IMR-90 (cell line): ENCODE measurements at regions not wholly inside any gene's neighbourhood (a gene's known extent, or its start where the extent isn't known, plus 50 kb on each side); places are given as distances from the start of the nearest gene placed in this dataset.

Experiments used
- ATAC-seq: fragments of 200-7000 bp; cut with Tn5 transposase; 2 replicates; pipeline ENCODE4 v1.9.1; 2020; ENCODE audit warnings: low read depth, mild to moderate bottlenecking, moderate library complexity
- BruUV-seq: library from RNA; stranded (reverse); fragments of 400-500 nt; replicated peaks from 2 replicates; lab custom pipeline; 2021; lab: Mats Ljungman, UMichigan
- CTCF ChIA-PET: fragments of 300-600 bp; formaldehyde crosslinking; extraction: SDS; loops from one replicate; lab custom pipeline; 2021; ENCODE audit warnings: antibody characterized with exemption; lab: Yijun Ruan, JAX
- POLR2A ChIA-PET: fragments of 300-600 bp; sonication (Branson Sonifier 250); formaldehyde crosslinking; loops from one replicate; lab custom pipeline; 2022; ENCODE audit warnings: antibody characterized with exemption; ENCODE audit not compliant: unreplicated experiment; lab: Charles Lee
- DNase-seq: peaks from one replicate; pipeline ENCODE4 v3.0.0; 2013
- H2AFZ ChIP-seq: replicated peaks from 2 replicates; pipeline ENCODE3; 2013; ENCODE audit warnings: low read length, mild to moderate bottlenecking; ENCODE audit not compliant: poor library complexity
- H2AK5ac ChIP-seq: 2 replicates; pipeline ENCODE4 v1.6.1; 2013; ENCODE audit warnings: low read depth, low read length, inconsistent platforms
- H2AK9ac ChIP-seq: replicated peaks from 2 replicates; pipeline ENCODE3; 2013; ENCODE audit warnings: mild to moderate bottlenecking, low read depth, low read length, moderate library complexity; ENCODE audit not compliant: poor library complexity
- H2BK120ac ChIP-seq: 2 replicates; pipeline ENCODE4 v1.6.1; 2013; ENCODE audit warnings: low read depth, low read length, inconsistent platforms
- H2BK15ac ChIP-seq: 3 replicates; pipeline ENCODE4 v1.6.1; 2013; ENCODE audit warnings: low read depth, low read length, inconsistent platforms
- H2BK20ac ChIP-seq: 2 replicates; pipeline ENCODE4 v1.6.1; 2013; ENCODE audit warnings: low read depth, mild to moderate bottlenecking, inconsistent platforms, low read length, moderate library complexity
- H2BK5ac ChIP-seq: 2 replicates; pipeline ENCODE4 v1.6.1; 2013; ENCODE audit warnings: mild to moderate bottlenecking, low read depth, low read length, inconsistent platforms; ENCODE audit not compliant: poor library complexity, severe bottlenecking
- H3K14ac ChIP-seq: replicated peaks from 2 replicates; pipeline ENCODE4 v1.6.1; 2013; ENCODE audit warnings: low read depth, low read length, inconsistent platforms
- H3K18ac ChIP-seq: 2 replicates; pipeline ENCODE4 v1.6.1; 2013; ENCODE audit warnings: low read depth, low read length, control low read depth
- H3K23ac ChIP-seq: 2 replicates; pipeline ENCODE4 v1.6.1; 2013; ENCODE audit warnings: low read depth, low read length, inconsistent platforms
- H3K27ac ChIP-seq: 2 replicates; pipeline ENCODE4 v1.5.1; 2013; ENCODE audit warnings: mild to moderate bottlenecking, control low read depth, low read length; ENCODE audit not compliant: insufficient read depth
- H3K27me3 ChIP-seq: 2 replicates; pipeline ENCODE4 v1.6.1; 2013; ENCODE audit warnings: low read length; ENCODE audit not compliant: control insufficient read depth, insufficient read depth
- H3K36me3 ChIP-seq: 2 replicates; pipeline ENCODE4 v1.6.1; 2013; ENCODE audit warnings: low read length, mixed read lengths; ENCODE audit not compliant: control insufficient read depth, insufficient read depth
- H3K4ac ChIP-seq: 2 replicates; pipeline ENCODE4 v1.6.1; 2013; ENCODE audit warnings: low read depth, low read length, inconsistent platforms
- H3K4me1 ChIP-seq: 2 replicates; pipeline ENCODE4 v1.6.1; 2013; ENCODE audit warnings: low read length, mixed read lengths; ENCODE audit not compliant: control insufficient read depth, insufficient read depth
- H3K4me2 ChIP-seq: 2 replicates; pipeline ENCODE4 v1.6.1; 2013; ENCODE audit warnings: low read depth, mild to moderate bottlenecking, control low read depth, low read length, moderate library complexity
- H3K4me3 ChIP-seq: 2 replicates; pipeline ENCODE4 v1.5.1; 2013; ENCODE audit warnings: low read depth, mild to moderate bottlenecking, control low read depth, low read length, moderate library complexity; ENCODE audit not compliant: insufficient read depth
- H3K56ac ChIP-seq: 2 replicates; pipeline ENCODE4 v1.6.1; 2013; ENCODE audit warnings: low read length, inconsistent platforms; ENCODE audit not compliant: insufficient read depth; ENCODE audit errors: extremely low read depth
- H3K79me1 ChIP-seq, 2 experiments: 2 replicates each; pipeline ENCODE4 v1.6.1; 2013; ENCODE audit warnings: low read length in 2 of 2, inconsistent platforms in 1 of 2, low read depth in 1 of 2
- H3K9ac ChIP-seq: 2 replicates; pipeline ENCODE4 v1.6.1; 2013; ENCODE audit warnings: low read depth, low read length, control low read depth
- H3K9me1 ChIP-seq: 2 replicates; pipeline ENCODE4 v1.6.1; 2013; ENCODE audit warnings: low read length, inconsistent platforms; ENCODE audit not compliant: insufficient read depth
- H3K9me3 ChIP-seq: 2 replicates; pipeline ENCODE4 v1.6.1; 2013; ENCODE audit warnings: low read length; ENCODE audit not compliant: control insufficient read depth, insufficient read depth
- H4K20me1 ChIP-seq: 2 replicates; pipeline ENCODE4 v1.6.1; 2013; ENCODE audit warnings: low read length, inconsistent platforms; ENCODE audit not compliant: insufficient read depth
- H4K5ac ChIP-seq: 2 replicates; pipeline ENCODE4 v1.6.1; 2013; ENCODE audit warnings: mild to moderate bottlenecking, low read depth, low read length, control low read depth
- H4K8ac ChIP-seq, 2 experiments: 2 replicates each; pipeline ENCODE4 v1.6.1; 2013; ENCODE audit warnings: low read depth in 2 of 2, low read length in 2 of 2, control low read depth in 1 of 2, inconsistent platforms in 1 of 2
- H4K91ac ChIP-seq: 2 replicates; pipeline ENCODE4 v1.6.1; 2013; ENCODE audit warnings: low read depth, low read length, inconsistent platforms; ENCODE audit not compliant: insufficient read depth
- BHLHE40 ChIP-seq: fragments of 150-350 bp; IDR thresholded peaks from 2 replicates; pipeline ENCODE4 v1.6.1; 2016; ENCODE audit warnings: mild to moderate bottlenecking, low read depth, low read length
- CHD1 ChIP-seq: IDR thresholded peaks from 2 replicates; pipeline ENCODE4 v1.6.1; 2012; ENCODE audit warnings: low read depth, low read length, improper control_type of control experiment
- FOS ChIP-seq: fragments of 150-350 bp; IDR thresholded peaks from 2 replicates; pipeline ENCODE4 v1.6.1; 2016; ENCODE audit warnings: low read depth, low read length
- MAFK ChIP-seq: IDR thresholded peaks from 2 replicates; pipeline ENCODE4 v1.6.1; 2012; ENCODE audit warnings: low read depth, low read length, improper control_type of control experiment
- MAZ ChIP-seq: IDR thresholded peaks from 2 replicates; pipeline ENCODE4 v1.6.1; 2012; ENCODE audit warnings: low read depth, mild to moderate bottlenecking, low read length, improper control_type of control experiment, moderate library complexity, borderline replicate concordance
- NFE2L2 ChIP-seq: fragments of 150-350 bp; IDR thresholded peaks from 2 replicates; pipeline ENCODE4 v1.6.1; 2016; ENCODE audit warnings: low read depth, mild to moderate bottlenecking, low read length
- POLR2A ChIP-seq: IDR thresholded peaks from 2 replicates; pipeline ENCODE4 v1.6.1; 2012; ENCODE audit warnings: mild to moderate bottlenecking, low read depth, low read length
- RCOR1 ChIP-seq: IDR thresholded peaks from 2 replicates; pipeline ENCODE4 v1.6.1; 2012; ENCODE audit warnings: mild to moderate bottlenecking, low read length, improper control_type of control experiment; ENCODE audit not compliant: insufficient replicate concordance
- RFX5 ChIP-seq: IDR thresholded peaks from 2 replicates; pipeline ENCODE4 v1.8.0; 2012; ENCODE audit warnings: low read depth, mild to moderate bottlenecking, low read length, moderate library complexity
- SMC3 ChIP-seq: fragments of 150-350 bp; IDR thresholded peaks from 2 replicates; pipeline ENCODE4 v1.6.1; 2016; ENCODE audit warnings: low read depth, mild to moderate bottlenecking, antibody characterized with exemption, low read length, moderate library complexity
- WGBS, 2 experiments: methylation state at CpG; one replicate each; pipeline versions ENCODE4 v1.1.5 to v1.1.7; 2013; ENCODE audit warnings: missing lambda C conversion rate in 2 of 2; ENCODE audit not compliant: insufficient read length in 1 of 2; ENCODE audit errors: extremely low coverage in 2 of 2; 5-methylcytosine and 5-hydroxymethylcytosine counted together
- dilution Hi-C: fragments of 300-500 bp; cut with HindIII; formaldehyde crosslinking; loops from one replicate; pipeline ENCODE4 v1.14.3; 2018; ENCODE audit warnings: low sequenced_read_pairs; ENCODE audit not compliant: unreplicated experiment
- in situ Hi-C: fragments of 300-500 bp; cut with MboI; formaldehyde crosslinking; loops from 3 replicates; pipeline ENCODE4 v1.14.3; 2019; ENCODE audit warnings: low sequenced_read_pairs, inconsistent platforms, mixed read lengths
- intact Hi-C: fragments of 100-400 bp; cut with micrococcal nuclease; formaldehyde crosslinking; loops from 2 replicates; pipeline ENCODE4 v1.10.0; 2022
- TF ChIP-seq, protein P1 (sequence below): fragments of 150-350 bp; IDR thresholded peaks from 2 replicates; pipeline ENCODE4 v1.6.1; 2017; ENCODE audit warnings: mild to moderate bottlenecking, antibody characterized with exemption, low read length, low read depth
- TF ChIP-seq, protein P2 (sequence below): conservative IDR thresholded peaks from 2 replicates; pipeline ENCODE4 v1.5.1; 2012; ENCODE audit warnings: mild to moderate bottlenecking, low read depth, low read length, improper control_type of control experiment
- TF ChIP-seq, protein P3 (sequence below): fragments of 150-350 bp; IDR thresholded peaks from 2 replicates; pipeline ENCODE4 v1.6.1; 2016; ENCODE audit warnings: low read depth, mild to moderate bottlenecking, low read length, moderate library complexity, borderline replicate concordance

DNA sequence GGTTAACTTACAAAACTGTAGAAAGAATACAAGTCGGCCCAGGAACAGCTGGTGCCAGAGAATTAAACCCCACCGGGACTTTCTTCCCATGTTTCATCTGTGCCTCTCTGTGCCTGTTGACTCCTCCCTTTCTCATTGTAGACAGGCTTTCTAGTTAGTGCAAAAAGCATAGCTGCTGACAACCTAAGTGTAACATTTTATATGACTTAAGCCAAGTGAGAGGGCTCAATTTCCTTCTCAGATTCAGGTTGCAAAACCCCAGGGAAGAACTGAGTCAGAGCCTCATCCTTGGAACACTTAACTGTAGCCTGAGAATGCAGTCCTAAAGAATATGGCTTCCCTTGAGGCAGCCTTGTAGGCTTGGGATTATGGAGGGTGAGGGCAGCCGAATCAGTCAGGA, 302.5 kb upstream of the AZI2 start:
- H3K27ac ChIP-seq = no peak overlapping the region
- H4K20me1 ChIP-seq = no peaks in the 10 kb centered on the region
- no peak for TF ChIP-seq NFE2L2
- TF ChIP-seq, protein P1, sequence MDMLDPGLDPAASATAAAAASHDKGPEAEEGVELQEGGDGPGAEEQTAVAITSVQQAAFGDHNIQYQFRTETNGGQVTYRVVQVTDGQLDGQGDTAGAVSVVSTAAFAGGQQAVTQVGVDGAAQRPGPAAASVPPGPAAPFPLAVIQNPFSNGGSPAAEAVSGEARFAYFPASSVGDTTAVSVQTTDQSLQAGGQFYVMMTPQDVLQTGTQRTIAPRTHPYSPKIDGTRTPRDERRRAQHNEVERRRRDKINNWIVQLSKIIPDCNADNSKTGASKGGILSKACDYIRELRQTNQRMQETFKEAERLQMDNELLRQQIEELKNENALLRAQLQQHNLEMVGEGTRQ = no peak
- no peak for TF ChIP-seq CHD1
- TF ChIP-seq, protein P2, sequence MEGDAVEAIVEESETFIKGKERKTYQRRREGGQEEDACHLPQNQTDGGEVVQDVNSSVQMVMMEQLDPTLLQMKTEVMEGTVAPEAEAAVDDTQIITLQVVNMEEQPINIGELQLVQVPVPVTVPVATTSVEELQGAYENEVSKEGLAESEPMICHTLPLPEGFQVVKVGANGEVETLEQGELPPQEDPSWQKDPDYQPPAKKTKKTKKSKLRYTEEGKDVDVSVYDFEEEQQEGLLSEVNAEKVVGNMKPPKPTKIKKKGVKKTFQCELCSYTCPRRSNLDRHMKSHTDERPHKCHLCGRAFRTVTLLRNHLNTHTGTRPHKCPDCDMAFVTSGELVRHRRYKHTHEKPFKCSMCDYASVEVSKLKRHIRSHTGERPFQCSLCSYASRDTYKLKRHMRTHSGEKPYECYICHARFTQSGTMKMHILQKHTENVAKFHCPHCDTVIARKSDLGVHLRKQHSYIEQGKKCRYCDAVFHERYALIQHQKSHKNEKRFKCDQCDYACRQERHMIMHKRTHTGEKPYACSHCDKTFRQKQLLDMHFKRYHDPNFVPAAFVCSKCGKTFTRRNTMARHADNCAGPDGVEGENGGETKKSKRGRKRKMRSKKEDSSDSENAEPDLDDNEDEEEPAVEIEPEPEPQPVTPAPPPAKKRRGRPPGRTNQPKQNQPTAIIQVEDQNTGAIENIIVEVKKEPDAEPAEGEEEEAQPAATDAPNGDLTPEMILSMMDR = no peak
- no peak for TF ChIP-seq FOS
- TF ChIP-seq SMC3 = no peak
- no peak for TF ChIP-seq BHLHE40
- no peak for TF ChIP-seq MAFK
- no peak for TF ChIP-seq POLR2A
- TF ChIP-seq, protein P3, sequence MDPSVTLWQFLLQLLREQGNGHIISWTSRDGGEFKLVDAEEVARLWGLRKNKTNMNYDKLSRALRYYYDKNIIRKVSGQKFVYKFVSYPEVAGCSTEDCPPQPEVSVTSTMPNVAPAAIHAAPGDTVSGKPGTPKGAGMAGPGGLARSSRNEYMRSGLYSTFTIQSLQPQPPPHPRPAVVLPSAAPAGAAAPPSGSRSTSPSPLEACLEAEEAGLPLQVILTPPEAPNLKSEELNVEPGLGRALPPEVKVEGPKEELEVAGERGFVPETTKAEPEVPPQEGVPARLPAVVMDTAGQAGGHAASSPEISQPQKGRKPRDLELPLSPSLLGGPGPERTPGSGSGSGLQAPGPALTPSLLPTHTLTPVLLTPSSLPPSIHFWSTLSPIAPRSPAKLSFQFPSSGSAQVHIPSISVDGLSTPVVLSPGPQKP = no peak
- TF ChIP-seq RCOR1 = no peak
- no peak for TF ChIP-seq MAZ
- TF ChIP-seq RFX5 = no peak
- H3K4me2 ChIP-seq = no peak overlapping the region
- dilution Hi-C loops (no loop called here), in situ Hi-C loops (no loop called here), intact Hi-C loops (no loop called here)
- H3K36me3 ChIP-seq = no peaks in the 10 kb centered on the region
- H2BK120ac ChIP-seq = no peak overlapping the region
- no peak overlapping the region for H3K14ac ChIP-seq
- no peaks in the 10 kb centered on the region for H3K79me1 ChIP-seq
- no peak for ATAC-seq
- H3K9ac ChIP-seq = no peak overlapping the region
- H3K4ac ChIP-seq = no peak overlapping the region
- DNase-seq = no peak
- no peak overlapping the region for H2BK15ac ChIP-seq
- H3K56ac ChIP-seq = no peak overlapping the region; the same call in 1 of the 2 replicates
- no peak overlapping the region for H2AK5ac ChIP-seq
- no peak overlapping the region for H2BK20ac ChIP-seq
- H2AFZ ChIP-seq = no peak overlapping the region
- no peak overlapping the region for H2BK5ac ChIP-seq
- no peak overlapping the region for H4K8ac ChIP-seq
- no peaks in the 10 kb centered on the region for H3K4me1 ChIP-seq
- H3K18ac ChIP-seq = no peak overlapping the region
- H3K9me1 ChIP-seq = no peaks in the 10 kb centered on the region
- no peak overlapping the region for H3K4me3 ChIP-seq
- no peak overlapping the region for H2AK9ac ChIP-seq
- no peaks in the 10 kb centered on the region for H3K9me3 ChIP-seq
- CTCF ChIA-PET = no interaction called here
- no CpG with 5 or more reads among the region's 3 CpGs for WGBS, 2 experiments
- BruUV-seq = no TSS peak
- H4K5ac ChIP-seq = no peak overlapping the region
- no peaks in the 10 kb centered on the region for H3K27me3 ChIP-seq
- POLR2A ChIA-PET = no interaction called here
- no peak overlapping the region for H4K91ac ChIP-seq
- no peak overlapping the region for H3K23ac ChIP-seq
